SK-N-SH (cell line): ENCODE measurements at regions not wholly inside any gene's neighbourhood (a gene's known extent, or its start where the extent isn't known, plus 50 kb on each side); places are given as distances from the start of the nearest gene placed in this dataset.

Source experiments
- CTCF ChIA-PET: fragments of 300-600, 350-600 bp; formaldehyde crosslinking; extraction: SDS; loops from one replicate; lab custom pipeline; 2021; lab: Yijun Ruan, JAX
- POLR2A ChIA-PET: fragments of 350-600 bp; sonication (Branson Sonifier 250); formaldehyde crosslinking; extraction: SDS; loops from one replicate; lab custom pipeline; 2020; ENCODE audit warnings: antibody characterized with exemption, inconsistent platforms; lab: Yijun Ruan, JAX
- DNase-seq: peaks from one replicate; pipeline ENCODE4 v3.0.0; 2012
- H2AFZ ChIP-seq: fragments of 200-600 bp; sonication (generic); 2 replicates; pipeline ENCODE4 v1.8.1; 2016; ENCODE audit warnings: antibody characterized with exemption, mild to moderate bottlenecking, low read depth
- H3F3A ChIP-seq: fragments of 200-600 bp; sonication (generic); replicated peaks from 2 replicates; pipeline ENCODE3; 2016; ENCODE audit warnings: antibody characterized with exemption, mild to moderate bottlenecking; ENCODE audit not compliant: insufficient read depth
- H3K27ac ChIP-seq, 2 experiments: fragments of 200-500 bp in 1 of 2; fragments of 200-600 bp in 1 of 2; sonication (Bioruptor generic) in 1 of 2; sonication (generic), shearing (Covaris generic) in 1 of 2; 2 replicates each; pipeline versions ENCODE4 v1.5.1 to v1.6.1; 2014 to 2016; ENCODE audit warnings: low read depth in 2 of 2, inconsistent platforms in 1 of 2, low read length in 1 of 2, mild to moderate bottlenecking in 1 of 2, mixed read lengths in 1 of 2
- H3K27me3 ChIP-seq: fragments of 200-600 bp; sonication (generic), shearing (Covaris generic); 2 replicates; pipeline ENCODE4 v1.6.1; 2016; ENCODE audit warnings: mixed run types; ENCODE audit not compliant: insufficient read depth
- H3K36me3 ChIP-seq, 2 experiments: fragments of 200-500 bp in 1 of 2; fragments of 200-600 bp in 1 of 2; sonication (Bioruptor generic) in 1 of 2; sonication (generic) in 1 of 2; replicated peaks in 1 of 2; 2 replicates each; pipeline versions ENCODE3 to v1.5.1; 2014 to 2016; ENCODE audit warnings: low read length in 1 of 2, mild to moderate bottlenecking in 1 of 2; ENCODE audit not compliant: insufficient read depth in 2 of 2, control insufficient read depth in 1 of 2
- H3K4me1 ChIP-seq, 2 experiments: fragments of 200-500 bp in 1 of 2; fragments of 200-600 bp in 1 of 2; sonication (Bioruptor generic) in 1 of 2; sonication (generic), shearing (Covaris generic) in 1 of 2; 2 replicates each; pipeline versions ENCODE4 v1.5.1 to v1.6.1; 2014 to 2016; ENCODE audit warnings: low read depth in 1 of 2, low read length in 1 of 2, mixed run types in 1 of 2; ENCODE audit not compliant: insufficient read depth in 2 of 2, control insufficient read depth in 1 of 2
- H3K4me2 ChIP-seq: fragments of 200-600 bp; sonication (generic), shearing (Covaris generic); 2 replicates; pipeline ENCODE4 v1.6.1; 2017; ENCODE audit warnings: mixed run types
- H3K4me3 ChIP-seq, 2 experiments: fragments of 200-500 bp in 1 of 2; fragments of 200-600 bp in 1 of 2; sonication (Bioruptor generic) in 1 of 2; sonication (generic), shearing (Covaris generic) in 1 of 2; 2 replicates each; pipeline versions ENCODE4 v1.5.1 to v1.8.1; 2014 to 2016; ENCODE audit warnings: low read depth in 2 of 2, inconsistent platforms in 1 of 2, low read length in 1 of 2, mild to moderate bottlenecking in 1 of 2, mixed read lengths in 1 of 2, moderate library complexity in 1 of 2
- H3K79me2 ChIP-seq: fragments of 200-600 bp; sonication (generic); 2 replicates; pipeline ENCODE4 v1.8.1; 2017; ENCODE audit warnings: mild to moderate bottlenecking; ENCODE audit not compliant: insufficient read depth
- H3K9ac ChIP-seq: fragments of 200-600 bp; sonication (generic); 2 replicates; pipeline ENCODE4 v1.6.1; 2017; ENCODE audit warnings: mixed run types
- H3K9me2 ChIP-seq: fragments of 200-600 bp; sonication (generic); 2 replicates; pipeline ENCODE4 v1.6.1; 2017; ENCODE audit warnings: mixed run types
- H3K9me3 ChIP-seq: fragments of 200-600 bp; sonication (generic); 2 replicates; pipeline ENCODE4 v1.6.1; 2017; ENCODE audit warnings: mixed run types, mild to moderate bottlenecking, moderate library complexity
- H4K20me1 ChIP-seq: fragments of 200-600 bp; sonication (generic); 2 replicates; pipeline ENCODE4 v1.6.1; 2017; ENCODE audit warnings: mild to moderate bottlenecking, mixed run types; ENCODE audit not compliant: insufficient read depth
- CHD2 ChIP-seq: fragments of 150-350 bp; IDR thresholded peaks from 2 replicates; pipeline ENCODE4 v1.6.1; 2018; ENCODE audit warnings: low read length; ENCODE audit not compliant: partially characterized antibody
- ELF1 ChIP-seq: IDR thresholded peaks from 2 replicates; pipeline ENCODE4 v1.4.0; 2012
- EP300 ChIP-seq, 2 experiments: IDR thresholded peaks; 2 replicates each; pipeline versions ENCODE4 v1.4.0 to v1.6.1; 2012; ENCODE audit warnings: borderline replicate concordance in 1 of 2, low read depth in 1 of 2, low read length in 1 of 2
- FOSL2 ChIP-seq: IDR thresholded peaks from 2 replicates; pipeline ENCODE4 v1.4.0; 2012; ENCODE audit warnings: low read depth, mild to moderate bottlenecking, moderate library complexity, borderline replicate concordance
- FOXJ3 ChIP-seq: sonication (generic); formaldehyde crosslinking; IDR thresholded peaks from 2 replicates; pipeline ENCODE4 v1.5.1; 2020; ENCODE audit warnings: mild to moderate bottlenecking, missing genetic modification reagents
- FOXM1 ChIP-seq: IDR thresholded peaks from 2 replicates; pipeline ENCODE4 v1.4.0; 2012; ENCODE audit warnings: low read depth, mild to moderate bottlenecking
- GATA2 ChIP-seq: sonication (generic); formaldehyde crosslinking; IDR thresholded peaks from 2 replicates; pipeline ENCODE4 v1.5.0; 2020; ENCODE audit warnings: mild to moderate bottlenecking, missing genetic modification reagents
- NRF1 ChIP-seq: IDR thresholded peaks from 2 replicates; pipeline ENCODE4 v1.6.1; 2012; ENCODE audit warnings: low read depth, mild to moderate bottlenecking, low read length
- POLR2AphosphoS5 ChIP-seq: IDR thresholded peaks from 2 replicates; pipeline ENCODE4 v1.6.1; 2012; ENCODE audit warnings: low read depth, low read length
- RAD21 ChIP-seq: IDR thresholded peaks from 2 replicates; pipeline ENCODE4 v1.6.1; 2012; ENCODE audit warnings: mild to moderate bottlenecking, low read length
- RFX5 ChIP-seq: IDR thresholded peaks from 2 replicates; pipeline ENCODE4 v1.6.1; 2012; ENCODE audit warnings: mild to moderate bottlenecking, improper control_type of control experiment, low read length
- SMC3 ChIP-seq: IDR thresholded peaks from 2 replicates; pipeline ENCODE4 v1.6.1; 2012; ENCODE audit warnings: low read depth, low read length, improper control_type of control experiment
- TEAD4 ChIP-seq: IDR thresholded peaks from 2 replicates; pipeline ENCODE4 v1.4.0; 2012; ENCODE audit warnings: mild to moderate bottlenecking, borderline replicate concordance; ENCODE audit not compliant: insufficient read depth
- YY1 ChIP-seq: IDR thresholded peaks from 2 replicates; pipeline ENCODE4 v1.4.0; 2012; ENCODE audit warnings: low read depth, mild to moderate bottlenecking
- WGBS: methylation state at CpG from one replicate; pipeline ENCODE4 v1.1.6; 2017; ENCODE audit warnings: low lambda C conversion rate; 5-methylcytosine and 5-hydroxymethylcytosine counted together
- TF ChIP-seq, protein P1 (sequence below): fragments of 200-600 bp; sonication (generic); IDR thresholded peaks from 2 replicates; pipeline ENCODE4 v1.6.1; 2017; ENCODE audit warnings: antibody characterized with exemption, mild to moderate bottlenecking, moderate library complexity
- TF ChIP-seq, protein P2 (sequence below): IDR thresholded peaks from 2 replicates; pipeline ENCODE4 v1.4.0; 2012; ENCODE audit warnings: low read depth, borderline replicate concordance
- TF ChIP-seq, protein P3 (sequence below): IDR thresholded peaks from 2 replicates; pipeline ENCODE4 v1.6.1; 2012; ENCODE audit warnings: mild to moderate bottlenecking, low read depth, low read length, moderate library complexity

DNA sequence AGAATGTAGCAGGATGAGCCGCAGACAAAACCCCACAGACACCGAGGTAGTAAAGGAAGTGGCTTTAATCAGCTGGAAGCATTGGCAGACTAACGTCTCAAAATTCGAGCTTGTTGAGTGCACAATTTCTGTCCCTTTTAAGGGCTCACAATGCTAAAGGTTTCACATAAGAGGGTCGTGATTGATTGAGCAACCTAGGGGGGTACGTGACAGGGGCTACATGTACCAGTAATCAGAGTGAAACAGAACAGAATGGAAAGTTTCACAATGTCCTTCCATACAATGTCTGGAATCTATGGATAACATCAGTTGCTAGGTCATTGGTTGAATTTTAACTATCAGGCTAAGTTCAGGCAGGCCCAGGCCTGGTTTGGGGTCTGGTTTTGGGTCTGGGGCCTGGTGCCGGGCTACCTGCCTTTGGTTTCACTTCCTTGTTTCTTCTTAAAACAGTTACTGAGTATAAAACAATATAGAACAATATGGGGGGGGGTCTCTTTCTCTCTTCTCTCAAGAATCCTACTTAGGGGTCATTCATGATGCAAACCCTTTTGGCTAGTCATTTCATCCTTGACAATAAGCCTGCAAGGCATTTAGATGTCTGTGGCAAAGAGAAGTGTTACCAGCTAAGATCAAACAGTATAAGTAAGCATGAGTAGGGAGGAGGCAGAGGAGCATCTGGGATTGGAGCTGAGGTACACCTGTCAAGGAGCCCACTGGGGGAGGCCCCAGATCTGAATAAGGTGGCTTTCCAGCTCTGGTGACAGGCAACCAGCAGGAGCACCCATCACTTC, 364.1 kb downstream of the TNS3 start (continued):
- no peak for TF ChIP-seq RFX5
- no peak for TF ChIP-seq NRF1
- no peak for TF ChIP-seq FOSL2
- TF ChIP-seq YY1: no peak
- no peak for TF ChIP-seq FOXM1
- TF ChIP-seq, protein P1, sequence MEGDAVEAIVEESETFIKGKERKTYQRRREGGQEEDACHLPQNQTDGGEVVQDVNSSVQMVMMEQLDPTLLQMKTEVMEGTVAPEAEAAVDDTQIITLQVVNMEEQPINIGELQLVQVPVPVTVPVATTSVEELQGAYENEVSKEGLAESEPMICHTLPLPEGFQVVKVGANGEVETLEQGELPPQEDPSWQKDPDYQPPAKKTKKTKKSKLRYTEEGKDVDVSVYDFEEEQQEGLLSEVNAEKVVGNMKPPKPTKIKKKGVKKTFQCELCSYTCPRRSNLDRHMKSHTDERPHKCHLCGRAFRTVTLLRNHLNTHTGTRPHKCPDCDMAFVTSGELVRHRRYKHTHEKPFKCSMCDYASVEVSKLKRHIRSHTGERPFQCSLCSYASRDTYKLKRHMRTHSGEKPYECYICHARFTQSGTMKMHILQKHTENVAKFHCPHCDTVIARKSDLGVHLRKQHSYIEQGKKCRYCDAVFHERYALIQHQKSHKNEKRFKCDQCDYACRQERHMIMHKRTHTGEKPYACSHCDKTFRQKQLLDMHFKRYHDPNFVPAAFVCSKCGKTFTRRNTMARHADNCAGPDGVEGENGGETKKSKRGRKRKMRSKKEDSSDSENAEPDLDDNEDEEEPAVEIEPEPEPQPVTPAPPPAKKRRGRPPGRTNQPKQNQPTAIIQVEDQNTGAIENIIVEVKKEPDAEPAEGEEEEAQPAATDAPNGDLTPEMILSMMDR: no peak
- no peak for TF ChIP-seq RAD21
- TF ChIP-seq CHD2: no peak
- TF ChIP-seq FOXJ3: no peak
- TF ChIP-seq GATA2 (CRISPR knock-in tag): no peak

DNA sequence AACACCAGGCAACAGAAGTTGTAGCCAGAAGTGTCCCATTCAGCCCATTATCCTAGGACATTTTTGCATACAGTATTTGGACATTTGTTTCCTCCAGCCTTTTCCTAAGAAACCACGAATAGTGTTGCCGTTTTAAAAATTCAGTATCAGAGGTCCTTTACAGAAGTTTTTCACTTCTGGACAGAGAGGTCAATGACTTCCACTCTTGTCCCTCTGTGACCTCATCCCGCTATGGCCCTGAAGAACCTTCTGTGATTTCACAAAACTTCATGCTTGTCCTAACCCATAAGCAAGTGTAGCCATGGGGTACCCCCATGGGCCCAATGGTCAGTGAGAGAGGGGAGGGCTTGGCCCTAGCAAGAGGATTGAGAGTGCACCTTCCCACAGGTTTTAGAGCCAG, 364.8 kb downstream of the TNS3 start:
- CTCF ChIA-PET: no interaction called here
- no peaks in the 10 kb centered on the region for H3F3A ChIP-seq
- no peaks in the 10 kb centered on the region for H3K36me3 ChIP-seq
- TF ChIP-seq SMC3 (no peak), GATA2 (CRISPR knock-in tag) (no peak), POLR2AphosphoS5 (no peak), EP300 (IDR thresholded peaks at IDR 0.05; ENCODE audit: borderline replicate concordance in 1 of 2, low read depth in 1 of 2, low read length in 1 of 2) (no peak), YY1 (no peak), FOXJ3 (no peak), RFX5 (no peak), TEAD4 (no peak), ELF1 (no peak)
- TF ChIP-seq, protein P2, sequence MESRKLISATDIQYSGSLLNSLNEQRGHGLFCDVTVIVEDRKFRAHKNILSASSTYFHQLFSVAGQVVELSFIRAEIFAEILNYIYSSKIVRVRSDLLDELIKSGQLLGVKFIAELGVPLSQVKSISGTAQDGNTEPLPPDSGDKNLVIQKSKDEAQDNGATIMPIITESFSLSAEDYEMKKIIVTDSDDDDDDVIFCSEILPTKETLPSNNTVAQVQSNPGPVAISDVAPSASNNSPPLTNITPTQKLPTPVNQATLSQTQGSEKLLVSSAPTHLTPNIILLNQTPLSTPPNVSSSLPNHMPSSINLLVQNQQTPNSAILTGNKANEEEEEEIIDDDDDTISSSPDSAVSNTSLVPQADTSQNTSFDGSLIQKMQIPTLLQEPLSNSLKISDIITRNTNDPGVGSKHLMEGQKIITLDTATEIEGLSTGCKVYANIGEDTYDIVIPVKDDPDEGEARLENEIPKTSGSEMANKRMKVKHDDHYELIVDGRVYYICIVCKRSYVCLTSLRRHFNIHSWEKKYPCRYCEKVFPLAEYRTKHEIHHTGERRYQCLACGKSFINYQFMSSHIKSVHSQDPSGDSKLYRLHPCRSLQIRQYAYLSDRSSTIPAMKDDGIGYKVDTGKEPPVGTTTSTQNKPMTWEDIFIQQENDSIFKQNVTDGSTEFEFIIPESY: no peak
- TF ChIP-seq, protein P3, sequence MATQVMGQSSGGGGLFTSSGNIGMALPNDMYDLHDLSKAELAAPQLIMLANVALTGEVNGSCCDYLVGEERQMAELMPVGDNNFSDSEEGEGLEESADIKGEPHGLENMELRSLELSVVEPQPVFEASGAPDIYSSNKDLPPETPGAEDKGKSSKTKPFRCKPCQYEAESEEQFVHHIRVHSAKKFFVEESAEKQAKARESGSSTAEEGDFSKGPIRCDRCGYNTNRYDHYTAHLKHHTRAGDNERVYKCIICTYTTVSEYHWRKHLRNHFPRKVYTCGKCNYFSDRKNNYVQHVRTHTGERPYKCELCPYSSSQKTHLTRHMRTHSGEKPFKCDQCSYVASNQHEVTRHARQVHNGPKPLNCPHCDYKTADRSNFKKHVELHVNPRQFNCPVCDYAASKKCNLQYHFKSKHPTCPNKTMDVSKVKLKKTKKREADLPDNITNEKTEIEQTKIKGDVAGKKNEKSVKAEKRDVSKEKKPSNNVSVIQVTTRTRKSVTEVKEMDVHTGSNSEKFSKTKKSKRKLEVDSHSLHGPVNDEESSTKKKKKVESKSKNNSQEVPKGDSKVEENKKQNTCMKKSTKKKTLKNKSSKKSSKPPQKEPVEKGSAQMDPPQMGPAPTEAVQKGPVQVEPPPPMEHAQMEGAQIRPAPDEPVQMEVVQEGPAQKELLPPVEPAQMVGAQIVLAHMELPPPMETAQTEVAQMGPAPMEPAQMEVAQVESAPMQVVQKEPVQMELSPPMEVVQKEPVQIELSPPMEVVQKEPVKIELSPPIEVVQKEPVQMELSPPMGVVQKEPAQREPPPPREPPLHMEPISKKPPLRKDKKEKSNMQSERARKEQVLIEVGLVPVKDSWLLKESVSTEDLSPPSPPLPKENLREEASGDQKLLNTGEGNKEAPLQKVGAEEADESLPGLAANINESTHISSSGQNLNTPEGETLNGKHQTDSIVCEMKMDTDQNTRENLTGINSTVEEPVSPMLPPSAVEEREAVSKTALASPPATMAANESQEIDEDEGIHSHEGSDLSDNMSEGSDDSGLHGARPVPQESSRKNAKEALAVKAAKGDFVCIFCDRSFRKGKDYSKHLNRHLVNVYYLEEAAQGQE: no peak
- no peak overlapping the region for H3K4me3 ChIP-seq
- no peak overlapping the region for H2AFZ ChIP-seq
- H3K9ac ChIP-seq: no peak overlapping the region
- 80% methylated on average over 3 of the region's 3 CpGs for WGBS
- no peaks in the 10 kb centered on the region for H3K9me3 ChIP-seq
- no peaks in the 10 kb centered on the region for H3K27me3 ChIP-seq
- H3K9me2 ChIP-seq: no peaks in the 10 kb centered on the region
- no peaks in the 10 kb centered on the region for H3K4me1 ChIP-seq
- POLR2A ChIA-PET: no interaction called here
- no peaks in the 10 kb centered on the region for H3K79me2 ChIP-seq
- DNase-seq: no peak
- no peak overlapping the region for H3K4me2 ChIP-seq
- no peak overlapping the region for H3K27ac ChIP-seq
- H4K20me1 ChIP-seq: no peaks in the 10 kb centered on the region
